Islet of Langerhans (tissue), 1 donor: ENCODE measurements at regions not wholly inside any gene's neighbourhood (a gene's known extent, or its start where the extent isn't known, plus 50 kb on each side); places are given as distances from the start of the nearest gene placed in this dataset.

Source experiments
- FAIRE-seq: peaks from one replicate; lab custom pipeline; 2011; peaks lifted over from hg19 to GRCh38; lab: Jason Lieb, UNC

DNA sequence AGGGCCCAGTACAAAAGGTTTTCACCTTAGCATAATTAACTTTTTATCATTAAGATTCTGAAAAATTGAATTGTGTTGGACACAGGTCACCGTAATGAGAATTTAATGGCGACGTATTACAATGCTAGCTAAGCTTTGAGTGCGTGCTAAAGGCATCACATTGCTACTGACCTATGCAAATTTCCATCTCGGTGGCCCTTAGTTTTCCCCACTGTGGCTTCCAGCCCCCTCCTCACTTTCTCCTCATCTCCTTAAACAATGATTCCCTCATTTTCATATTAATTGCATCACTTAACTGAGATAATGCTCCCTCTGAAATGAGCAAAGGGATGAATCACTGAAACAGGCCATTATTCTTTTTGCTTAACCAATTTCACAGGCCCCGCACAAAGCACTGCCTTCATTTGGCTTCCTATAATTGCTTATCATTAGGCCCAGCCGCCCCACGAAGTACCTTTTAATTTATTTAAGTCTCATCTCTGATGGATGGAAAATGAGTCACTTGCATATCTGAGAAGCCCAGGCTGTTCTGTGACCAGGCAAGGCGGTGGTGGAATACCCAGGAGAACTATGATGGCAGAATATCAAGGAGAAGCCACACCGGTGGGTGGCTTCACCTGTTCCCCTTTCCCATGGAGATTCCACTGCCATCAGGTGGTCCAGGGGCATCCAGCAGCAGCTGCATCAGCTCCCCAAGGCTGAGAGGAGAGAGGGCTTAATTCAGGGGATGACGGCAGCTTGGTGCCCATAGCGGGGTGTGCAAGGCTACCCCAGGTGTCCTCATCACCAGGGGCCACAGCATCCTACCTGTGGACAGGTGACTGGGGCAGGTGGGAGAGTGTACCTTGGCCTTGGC, 223.8 kb upstream of the BOD1L1 start:
- no peak for FAIRE-seq

DNA sequence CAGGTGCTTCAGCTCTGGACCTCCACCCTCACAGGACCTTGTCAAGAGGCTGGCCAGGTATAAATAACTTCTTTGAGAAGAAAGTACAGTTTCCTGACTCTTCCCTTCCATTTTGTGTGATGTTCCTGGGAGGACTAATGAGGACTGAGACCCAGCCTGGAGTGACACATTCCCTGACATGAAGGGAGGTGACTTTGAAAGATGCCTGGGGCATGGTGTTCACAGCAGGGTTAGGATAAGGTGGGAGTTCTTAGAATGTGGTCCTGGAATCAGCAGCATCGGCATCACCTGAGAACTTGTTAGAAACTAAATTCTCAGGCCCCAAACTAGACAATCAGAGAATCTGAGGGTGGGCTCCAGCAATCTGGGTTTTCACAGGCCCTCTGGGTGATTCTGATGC, 224.9 kb upstream of the BOD1L1 start:
- no peak for FAIRE-seq

DNA sequence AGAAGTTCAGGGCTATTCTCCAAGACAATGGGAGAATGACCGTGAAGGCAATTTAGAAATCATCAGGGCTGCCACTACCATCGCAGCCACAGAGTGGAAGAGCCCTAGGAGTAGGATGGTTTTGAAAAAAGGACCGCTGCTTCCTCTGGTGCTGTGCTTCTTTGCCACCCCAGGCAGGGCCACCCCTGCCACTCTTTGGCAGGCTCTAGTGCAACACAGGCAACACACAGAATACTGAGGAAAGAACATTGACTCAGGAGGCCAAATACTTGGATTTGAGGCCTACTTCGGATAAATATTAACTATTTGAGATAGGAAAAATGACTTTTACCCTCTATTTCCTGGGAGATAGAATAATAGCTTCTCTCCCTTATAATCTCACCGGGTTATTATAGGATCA, 228.9 kb upstream of the BOD1L1 start:
- FAIRE-seq, result no peak

DNA sequence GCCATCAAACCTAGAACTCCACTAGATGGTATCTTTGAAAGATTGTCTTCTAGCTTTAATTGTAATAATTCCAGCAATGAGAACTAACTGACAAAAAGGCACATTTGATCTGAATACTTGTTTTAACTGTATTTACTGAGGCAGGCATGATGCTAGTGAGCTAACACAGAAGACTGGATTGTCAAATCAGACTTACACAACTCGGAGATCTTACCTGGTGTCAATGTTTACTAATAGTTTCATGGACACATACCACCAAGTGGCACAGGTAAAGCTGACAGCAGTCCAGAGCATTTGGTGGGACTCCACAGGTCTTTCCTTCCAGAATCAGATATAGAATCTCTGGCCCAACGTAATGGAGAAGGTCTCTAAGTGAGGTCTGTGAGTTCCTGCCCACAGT, 229.9 kb upstream of the BOD1L1 start:
- no peak for FAIRE-seq

DNA sequence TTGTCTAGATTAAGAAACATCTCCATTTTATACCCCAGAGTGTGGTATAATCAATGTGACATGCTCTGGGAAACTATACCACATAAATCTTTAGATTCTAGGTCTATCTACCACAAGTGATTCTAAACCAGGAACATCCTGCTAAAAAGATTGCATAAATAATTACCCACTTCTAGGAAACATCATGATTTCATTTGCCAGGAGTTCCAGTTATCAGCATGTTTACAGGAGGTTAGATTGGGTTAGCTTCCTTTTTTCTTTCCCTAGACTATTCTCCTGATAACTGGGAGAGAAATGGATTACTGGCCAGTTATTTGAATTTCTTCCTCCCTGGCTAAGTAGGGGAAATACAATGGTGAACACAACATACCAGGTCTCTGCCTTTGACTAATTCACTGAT, 230.3 kb upstream of the BOD1L1 start:
- no peak for FAIRE-seq

DNA sequence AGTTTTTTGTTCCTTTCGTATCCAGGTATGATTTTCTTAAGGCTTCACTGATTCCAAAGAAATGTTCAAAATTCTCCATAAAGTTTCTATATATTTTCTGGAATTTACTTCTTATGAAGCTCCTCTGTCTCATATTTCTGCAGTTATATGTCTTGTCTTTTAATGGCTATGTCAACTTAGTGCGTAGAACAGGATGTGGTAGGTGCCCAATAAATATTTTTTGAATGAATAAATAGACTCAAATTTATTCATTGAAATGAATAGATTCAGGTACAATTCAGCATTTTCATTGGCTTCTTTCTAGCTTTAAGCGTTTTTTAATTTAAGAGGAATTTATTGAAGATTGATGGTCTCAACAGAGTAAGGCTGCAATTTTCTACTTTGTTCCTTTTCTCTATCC, 231.9 kb upstream of the BOD1L1 start:
- peak; percentile 17 for FAIRE-seq

DNA sequence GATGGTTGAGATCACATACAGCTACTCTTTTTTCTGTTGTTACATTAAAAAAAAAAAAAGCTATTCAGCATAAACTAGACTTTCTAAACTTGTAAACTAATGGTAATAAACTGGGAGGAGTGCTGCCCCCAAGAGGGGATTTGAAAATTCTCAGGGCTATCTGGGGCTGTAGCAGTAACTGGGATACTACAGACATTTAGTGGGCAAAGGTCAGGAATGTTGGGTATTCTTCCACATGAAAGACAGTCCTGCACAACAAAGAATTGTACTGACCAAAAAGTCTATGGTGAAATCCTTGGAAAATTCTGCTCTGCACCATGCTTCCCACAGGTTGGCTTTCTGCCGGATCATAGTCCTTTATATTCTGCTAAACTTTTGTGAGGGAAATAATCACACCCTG, 232.6 kb upstream of the BOD1L1 start:
- FAIRE-seq, result peak; percentile 49

DNA sequence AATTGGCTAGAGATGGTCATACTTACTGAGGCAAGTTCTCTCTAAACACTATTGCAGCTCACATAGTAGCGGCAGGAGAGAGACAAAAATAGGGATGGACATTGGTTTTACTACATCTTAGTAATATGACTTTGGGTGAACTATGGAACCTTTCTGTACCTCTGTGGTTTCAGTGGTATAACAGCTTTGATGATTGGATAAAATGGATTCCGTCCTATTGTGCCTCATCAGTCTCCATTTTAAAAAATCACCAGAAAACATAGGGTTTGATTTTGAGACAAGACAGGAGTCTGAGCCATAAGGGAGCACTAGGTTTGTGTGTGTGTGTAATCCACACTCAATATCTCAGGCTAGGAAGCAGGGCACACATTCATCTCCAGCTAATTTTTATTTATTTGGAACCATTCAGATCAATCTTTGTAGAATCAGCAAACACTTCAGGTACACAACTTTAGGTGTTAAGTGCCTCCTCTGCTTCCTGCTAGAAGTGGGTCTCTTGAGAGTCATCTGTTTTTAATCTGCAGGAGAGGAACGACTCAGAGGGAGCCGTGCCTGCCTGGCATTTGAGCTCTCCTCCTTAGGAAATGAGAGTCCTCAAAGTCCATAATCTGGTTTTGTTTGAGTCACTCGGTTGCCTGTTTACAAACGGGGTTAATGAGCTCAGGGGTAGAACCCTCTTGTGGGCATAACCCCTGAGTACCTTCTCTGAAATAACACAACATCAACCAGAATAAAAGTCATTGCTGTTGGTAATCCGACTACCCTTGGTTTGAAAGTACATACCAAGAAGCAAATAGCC, 238.5 kb upstream of the BOD1L1 start:
- FAIRE-seq, result no peak

DNA sequence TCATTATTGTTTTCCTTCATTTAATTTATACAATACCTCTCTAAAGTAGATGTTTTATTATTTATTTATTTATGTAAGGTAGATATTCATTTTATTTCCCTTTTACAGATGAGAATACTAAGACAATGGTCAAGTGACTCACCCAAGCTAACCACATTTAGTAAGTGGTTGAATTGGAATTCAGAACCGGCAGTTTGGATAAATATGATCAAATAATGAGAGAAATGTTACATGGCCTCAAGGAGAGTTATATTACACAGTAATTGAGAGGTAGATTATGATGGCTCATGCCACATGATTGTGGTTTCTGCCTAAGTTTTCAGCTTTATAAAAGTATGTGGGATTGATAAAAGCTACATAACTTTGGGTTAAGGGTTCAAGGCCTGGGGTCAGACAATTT, 239.4 kb upstream of the BOD1L1 start:
- FAIRE-seq, result peak; percentile 5

DNA sequence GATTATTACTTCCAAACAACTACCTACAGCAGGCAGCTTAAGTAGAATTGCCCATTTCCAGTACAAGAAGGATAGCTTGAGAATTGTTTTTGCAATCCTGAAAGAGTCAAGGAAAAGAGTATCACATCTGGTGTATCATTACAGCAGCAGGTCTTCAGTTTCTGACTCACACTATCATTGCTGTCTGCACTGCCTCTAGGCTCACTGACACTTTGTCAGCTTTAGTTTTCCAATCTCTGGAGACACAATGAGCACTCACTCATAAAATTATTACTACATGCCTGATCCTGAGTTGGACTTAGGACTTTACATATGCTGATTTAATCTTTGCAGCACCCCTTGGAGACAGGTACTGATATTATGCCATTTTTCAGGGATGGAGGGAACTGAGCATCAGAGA, 244.6 kb upstream of the BOD1L1 start:
- no peak for FAIRE-seq

DNA sequence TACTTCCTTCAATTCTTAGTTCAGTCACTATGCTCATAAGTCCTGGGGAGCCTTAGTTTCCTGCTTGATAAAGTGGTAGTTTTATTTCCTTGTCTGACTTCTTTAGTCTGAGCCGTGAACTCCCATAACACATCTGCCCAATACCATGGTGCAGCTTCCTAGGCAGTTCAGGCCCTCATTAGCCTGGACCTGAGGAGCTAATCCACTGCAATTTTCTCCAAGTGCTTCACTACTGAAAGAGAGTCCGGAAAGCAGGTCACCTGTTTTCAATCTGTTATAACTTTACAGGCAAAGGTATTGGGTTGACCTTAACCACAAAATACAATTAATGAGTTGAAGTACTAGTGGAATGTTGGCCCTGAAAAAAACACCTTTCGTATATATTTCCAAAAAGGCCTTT, 245.4 kb upstream of the BOD1L1 start:
- FAIRE-seq, result no peak

DNA sequence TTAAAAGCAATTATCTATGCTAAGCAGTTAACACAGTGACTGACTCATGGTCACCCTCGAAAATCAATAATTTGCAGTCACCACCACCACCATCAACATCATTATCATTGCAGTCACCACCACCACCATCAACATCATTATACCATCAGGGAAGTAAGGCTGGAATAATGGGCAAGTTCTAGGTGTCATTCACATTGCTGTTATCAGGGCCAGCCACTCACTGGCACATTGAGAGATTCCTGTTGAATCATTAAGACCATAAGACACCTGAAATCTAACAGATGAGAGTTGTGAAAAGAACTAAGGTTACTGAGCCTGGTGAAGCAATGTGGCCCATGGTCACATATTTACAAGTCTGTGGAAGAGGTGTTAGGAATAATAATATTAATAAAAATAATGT, 247.7 kb upstream of the BOD1L1 start:
- FAIRE-seq, result no peak

DNA sequence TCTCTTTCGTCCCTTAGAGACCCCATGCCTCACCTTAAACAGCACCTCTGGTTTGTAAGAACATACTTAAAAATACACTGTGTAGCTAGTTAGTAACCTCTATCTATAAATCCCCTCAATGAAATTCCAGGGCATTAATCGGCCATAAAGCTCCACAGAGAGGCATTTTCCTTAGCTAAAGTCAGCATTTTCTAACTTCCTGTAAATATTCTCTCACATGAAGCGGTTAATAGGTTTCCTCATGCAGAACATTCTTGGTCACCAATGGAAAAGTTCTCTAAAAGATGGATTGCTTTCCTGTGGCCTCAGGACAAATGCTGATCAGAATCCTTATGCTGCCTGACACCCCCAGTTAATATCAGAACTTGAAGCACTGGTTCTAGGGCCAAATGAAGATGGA, 248.6 kb upstream of the BOD1L1 start:
- no peak for FAIRE-seq

DNA sequence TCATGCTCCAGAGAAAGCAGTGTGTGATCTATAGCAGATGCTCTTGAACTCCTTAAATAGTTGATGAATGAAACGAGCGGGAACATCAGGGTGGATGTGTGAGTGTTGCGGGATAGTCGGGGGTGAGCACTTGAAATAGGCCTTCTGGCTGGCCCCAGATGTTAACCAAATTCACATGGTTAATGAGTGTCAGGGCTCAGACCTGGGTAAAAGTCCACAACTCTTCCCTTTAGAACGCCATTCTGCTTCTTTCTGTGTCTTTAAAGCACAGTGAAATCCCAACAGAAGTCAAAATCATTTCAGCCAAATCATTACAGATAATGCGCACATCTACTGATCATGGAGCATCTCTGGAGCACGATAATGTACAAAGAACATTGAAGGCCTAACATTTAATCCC, 249.4 kb upstream of the BOD1L1 start:
- no peak for FAIRE-seq

DNA sequence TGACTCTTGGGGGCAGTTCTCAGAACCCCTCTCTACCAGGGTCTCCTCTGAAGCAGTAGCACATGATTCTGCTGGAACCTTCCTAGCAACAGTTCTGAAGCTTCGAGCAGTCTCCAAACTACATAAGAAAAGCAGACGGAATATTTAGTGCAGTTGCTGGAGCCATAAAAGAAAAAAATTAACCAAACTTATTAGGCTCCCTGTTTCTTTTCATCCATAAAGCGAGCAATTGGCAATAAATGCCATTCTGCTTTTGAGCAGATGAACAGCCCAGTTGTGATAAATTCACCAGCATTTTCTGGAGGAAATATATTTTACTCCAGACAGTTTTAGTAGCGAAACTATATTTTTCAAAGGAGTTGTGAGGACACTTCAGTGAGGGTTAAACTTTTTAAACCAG, 250.1 kb upstream of the BOD1L1 start:
- no peak for FAIRE-seq

DNA sequence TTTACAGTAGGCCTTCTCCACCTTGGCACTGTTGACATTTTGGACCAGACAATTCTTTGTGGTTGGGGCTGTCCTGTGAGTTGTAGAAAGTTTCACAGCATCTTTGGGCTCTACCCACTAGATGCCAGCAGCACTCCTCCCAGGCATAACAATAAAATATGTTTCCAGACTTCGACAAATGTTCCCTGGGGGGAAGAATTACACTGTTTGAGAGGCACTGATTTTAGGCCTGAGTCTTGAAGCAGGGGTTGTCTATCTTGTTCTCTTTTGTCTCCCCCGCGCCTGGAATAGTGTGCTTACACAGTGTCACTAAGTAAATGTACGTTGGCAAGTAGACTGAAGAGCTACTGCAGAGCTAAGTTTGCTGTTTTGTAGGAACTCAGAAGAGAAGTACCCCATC, 254.4 kb upstream of the BOD1L1 start:
- FAIRE-seq, result no peak

DNA sequence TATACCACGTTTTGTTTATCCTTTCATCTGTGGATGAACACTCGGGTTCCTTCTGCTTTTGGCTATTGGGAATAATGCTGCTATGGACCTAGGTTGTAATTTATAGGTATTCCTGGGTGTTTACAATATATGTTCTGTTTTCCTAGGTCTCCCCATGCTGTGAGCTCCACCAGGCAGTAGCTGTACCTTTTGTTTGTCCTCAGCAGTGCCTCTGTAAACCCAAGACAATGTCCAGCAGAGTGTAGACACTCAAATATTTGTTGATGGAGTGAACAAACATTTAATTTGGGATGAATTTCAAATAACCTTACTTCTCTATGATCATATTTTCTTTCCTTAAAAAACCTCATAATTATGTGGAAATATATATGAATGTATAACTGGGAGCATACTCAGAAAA, 259.5 kb upstream of the BOD1L1 start:
- FAIRE-seq, result no peak

DNA sequence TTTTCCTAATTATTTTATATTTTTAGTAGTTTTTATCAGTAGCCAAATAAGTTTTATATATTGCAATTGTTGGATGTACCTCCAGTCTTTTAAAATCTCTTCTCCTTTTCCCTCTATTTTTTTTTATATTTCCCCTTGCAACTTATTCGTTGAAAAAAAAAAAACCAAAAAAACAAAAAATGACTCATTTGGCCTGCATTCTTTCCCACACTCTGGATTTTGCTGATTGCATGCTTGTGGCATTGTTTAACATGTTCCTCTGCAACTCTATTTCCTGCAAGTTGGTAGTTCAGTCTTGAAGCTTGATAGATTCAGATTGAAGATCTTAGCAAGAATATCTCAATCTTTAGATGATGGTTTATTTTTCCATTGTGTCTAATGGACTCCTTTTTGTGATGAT, 260.6 kb upstream of the BOD1L1 start:
- no peak for FAIRE-seq

DNA sequence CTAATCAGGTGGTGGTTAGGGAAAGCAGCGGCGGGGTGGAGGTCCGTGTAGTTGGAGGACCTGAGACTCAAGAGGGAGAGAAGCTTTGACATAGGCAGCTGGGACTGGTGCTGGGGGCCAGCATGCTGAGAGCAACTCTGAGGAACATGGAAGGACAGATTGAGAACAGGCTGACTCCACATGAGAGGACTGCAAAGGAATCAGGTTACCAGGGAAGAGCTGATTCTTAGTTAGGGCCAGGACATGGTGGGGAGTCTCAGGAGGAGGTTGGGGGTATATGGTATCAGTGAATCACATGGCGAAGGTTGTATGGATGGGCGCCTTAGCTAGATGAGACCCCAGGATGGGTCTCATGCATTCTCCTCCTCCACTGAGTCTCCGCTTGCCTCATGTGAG, 264.0 kb upstream of the BOD1L1 start:
- no peak for FAIRE-seq

DNA sequence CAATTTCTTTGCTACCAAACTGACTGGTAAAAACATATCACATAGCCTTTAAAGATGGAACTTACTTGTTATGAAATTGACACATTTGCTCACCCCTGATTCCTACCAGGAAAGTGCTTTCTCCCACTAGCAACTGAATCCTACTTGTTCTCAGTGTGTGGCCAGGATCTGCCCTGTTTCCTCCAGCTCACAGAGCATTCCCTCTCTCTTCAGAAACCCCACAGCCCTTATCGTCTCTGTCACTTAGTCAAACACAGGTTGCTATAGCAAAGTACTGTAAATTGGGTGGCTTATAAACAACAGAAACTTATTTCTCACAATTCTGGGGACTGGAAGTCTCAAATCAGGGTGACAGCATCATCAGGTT, 265.2 kb upstream of the BOD1L1 start:
- FAIRE-seq, result no peak

DNA sequence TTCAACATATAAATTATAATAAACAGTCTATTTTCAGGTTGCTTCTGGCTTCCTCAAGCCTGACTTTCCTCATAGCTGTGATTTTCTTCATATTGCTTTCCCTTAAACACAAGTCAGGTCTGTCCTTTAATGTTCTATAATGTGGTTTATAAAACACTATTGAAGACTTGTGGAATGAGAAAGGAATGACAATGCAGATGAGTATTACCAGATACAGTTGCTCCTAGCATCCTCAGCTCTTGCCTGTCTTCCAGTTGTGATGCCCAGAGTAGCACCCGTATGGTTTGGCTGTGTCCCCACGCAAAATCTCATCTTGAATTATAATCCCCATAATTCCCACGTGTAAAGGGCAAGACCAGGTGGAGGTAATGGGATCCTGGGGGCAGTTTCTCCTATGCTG, 265.7 kb upstream of the BOD1L1 start:
- FAIRE-seq, result no peak

DNA sequence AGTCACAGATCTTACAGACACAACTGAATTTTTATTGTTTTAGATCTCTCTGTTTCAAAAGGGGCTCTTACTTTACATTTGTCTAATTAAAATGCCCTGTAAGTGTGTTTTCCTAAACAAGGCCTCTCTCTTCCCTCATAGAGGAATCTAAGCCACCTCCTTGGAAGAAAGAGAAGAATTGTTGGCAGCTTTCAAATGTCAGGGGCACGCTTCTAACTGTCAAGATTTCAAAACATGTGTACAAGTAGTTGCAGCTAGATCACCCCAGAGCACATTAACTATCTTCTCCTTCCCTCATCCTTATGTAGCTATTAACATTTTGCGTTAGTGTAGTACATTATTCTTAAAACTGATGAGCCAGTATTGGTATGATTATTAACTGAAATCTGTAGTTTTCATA, 266.5 kb upstream of the BOD1L1 start:
- FAIRE-seq, result no peak

DNA sequence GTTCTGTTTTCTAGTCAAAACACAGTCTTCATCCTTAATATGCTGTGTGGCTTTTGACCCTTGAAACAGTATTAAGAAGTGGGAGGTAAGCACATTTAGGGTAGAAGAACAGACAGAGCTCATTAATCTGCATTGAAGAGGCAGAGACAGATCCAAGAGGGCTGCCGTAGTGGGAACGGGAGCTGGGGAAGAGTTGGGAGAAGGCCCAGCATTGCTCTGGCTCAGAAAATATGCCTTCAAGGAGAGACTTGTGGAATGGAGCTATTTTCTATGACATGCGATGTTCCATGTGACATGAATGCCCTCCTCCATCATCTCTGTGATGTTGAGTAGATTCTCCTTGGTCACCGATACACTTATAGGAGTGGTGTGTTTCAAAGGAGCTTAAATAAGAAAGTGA, 273.3 kb upstream of the BOD1L1 start:
- no peak for FAIRE-seq

DNA sequence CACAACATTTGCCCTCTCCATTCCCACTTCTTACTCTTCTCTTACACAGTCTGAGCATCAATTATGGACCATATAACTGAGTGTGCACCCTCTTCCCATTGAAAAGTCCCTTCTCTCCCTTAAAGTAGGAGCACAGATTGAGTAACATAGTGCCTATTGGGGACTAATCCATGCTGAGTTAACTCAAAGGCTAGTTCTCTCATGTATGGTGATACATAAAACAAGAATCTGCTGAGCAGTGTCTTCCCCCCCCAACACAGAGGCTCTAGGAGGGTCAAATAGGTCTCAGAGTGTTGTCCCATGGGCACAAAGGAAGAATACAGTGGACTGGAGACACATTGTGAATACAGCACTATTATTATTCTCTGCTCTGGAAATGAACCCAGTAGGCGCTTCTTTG, 274.6 kb upstream of the BOD1L1 start:
- no peak for FAIRE-seq
